SK-N-SH (cell line): ENCODE measurements at regions not wholly inside any gene's neighbourhood (a gene's known extent, or its start where the extent isn't known, plus 50 kb on each side); places are given as distances from the start of the nearest gene placed in this dataset.
"Not testable (repeated sequence)": the region's sequence is repeated elsewhere in the genome, so short reads cannot be mapped to it uniquely, and the experiment has no call there.

Experiments used
- CTCF ChIA-PET: fragments of 300-600, 350-600 bp; formaldehyde crosslinking; extraction: SDS; loops from one replicate; lab custom pipeline; 2021; lab: Yijun Ruan, JAX
- POLR2A ChIA-PET: fragments of 350-600 bp; sonication (Branson Sonifier 250); formaldehyde crosslinking; extraction: SDS; loops from one replicate; lab custom pipeline; 2020; ENCODE audit warnings: antibody characterized with exemption, inconsistent platforms; lab: Yijun Ruan, JAX
- DNase-seq: peaks from one replicate; pipeline ENCODE4 v3.0.0; 2012
- H2AFZ ChIP-seq: fragments of 200-600 bp; sonication (generic); 2 replicates; pipeline ENCODE4 v1.8.1; 2016; ENCODE audit warnings: antibody characterized with exemption, mild to moderate bottlenecking, low read depth
- H3F3A ChIP-seq: fragments of 200-600 bp; sonication (generic); replicated peaks from 2 replicates; pipeline ENCODE3; 2016; ENCODE audit warnings: antibody characterized with exemption, mild to moderate bottlenecking; ENCODE audit not compliant: insufficient read depth
- H3K27ac ChIP-seq, 2 experiments: fragments of 200-500 bp in 1 of 2; fragments of 200-600 bp in 1 of 2; sonication (Bioruptor generic) in 1 of 2; sonication (generic), shearing (Covaris generic) in 1 of 2; 2 replicates each; pipeline versions ENCODE4 v1.5.1 to v1.6.1; 2014 to 2016; ENCODE audit warnings: low read depth in 2 of 2, inconsistent platforms in 1 of 2, low read length in 1 of 2, mild to moderate bottlenecking in 1 of 2, mixed read lengths in 1 of 2
- H3K27me3 ChIP-seq: fragments of 200-600 bp; sonication (generic), shearing (Covaris generic); 2 replicates; pipeline ENCODE4 v1.6.1; 2016; ENCODE audit warnings: mixed run types; ENCODE audit not compliant: insufficient read depth
- H3K36me3 ChIP-seq, 2 experiments: fragments of 200-500 bp in 1 of 2; fragments of 200-600 bp in 1 of 2; sonication (Bioruptor generic) in 1 of 2; sonication (generic) in 1 of 2; replicated peaks in 1 of 2; 2 replicates each; pipeline versions ENCODE3 to v1.5.1; 2014 to 2016; ENCODE audit warnings: low read length in 1 of 2, mild to moderate bottlenecking in 1 of 2; ENCODE audit not compliant: insufficient read depth in 2 of 2, control insufficient read depth in 1 of 2
- H3K4me1 ChIP-seq, 2 experiments: fragments of 200-500 bp in 1 of 2; fragments of 200-600 bp in 1 of 2; sonication (Bioruptor generic) in 1 of 2; sonication (generic), shearing (Covaris generic) in 1 of 2; 2 replicates each; pipeline versions ENCODE4 v1.5.1 to v1.6.1; 2014 to 2016; ENCODE audit warnings: low read depth in 1 of 2, low read length in 1 of 2, mixed run types in 1 of 2; ENCODE audit not compliant: insufficient read depth in 2 of 2, control insufficient read depth in 1 of 2
- H3K4me2 ChIP-seq: fragments of 200-600 bp; sonication (generic), shearing (Covaris generic); 2 replicates; pipeline ENCODE4 v1.6.1; 2017; ENCODE audit warnings: mixed run types
- H3K4me3 ChIP-seq, 2 experiments: fragments of 200-500 bp in 1 of 2; fragments of 200-600 bp in 1 of 2; sonication (Bioruptor generic) in 1 of 2; sonication (generic), shearing (Covaris generic) in 1 of 2; 2 replicates each; pipeline versions ENCODE4 v1.5.1 to v1.8.1; 2014 to 2016; ENCODE audit warnings: low read depth in 2 of 2, inconsistent platforms in 1 of 2, low read length in 1 of 2, mild to moderate bottlenecking in 1 of 2, mixed read lengths in 1 of 2, moderate library complexity in 1 of 2
- H3K79me2 ChIP-seq: fragments of 200-600 bp; sonication (generic); 2 replicates; pipeline ENCODE4 v1.8.1; 2017; ENCODE audit warnings: mild to moderate bottlenecking; ENCODE audit not compliant: insufficient read depth
- H3K9ac ChIP-seq: fragments of 200-600 bp; sonication (generic); 2 replicates; pipeline ENCODE4 v1.6.1; 2017; ENCODE audit warnings: mixed run types
- H3K9me2 ChIP-seq: fragments of 200-600 bp; sonication (generic); 2 replicates; pipeline ENCODE4 v1.6.1; 2017; ENCODE audit warnings: mixed run types
- H3K9me3 ChIP-seq: fragments of 200-600 bp; sonication (generic); 2 replicates; pipeline ENCODE4 v1.6.1; 2017; ENCODE audit warnings: mixed run types, mild to moderate bottlenecking, moderate library complexity
- H4K20me1 ChIP-seq: fragments of 200-600 bp; sonication (generic); 2 replicates; pipeline ENCODE4 v1.6.1; 2017; ENCODE audit warnings: mild to moderate bottlenecking, mixed run types; ENCODE audit not compliant: insufficient read depth
- EP300 ChIP-seq, 2 experiments: IDR thresholded peaks; 2 replicates each; pipeline versions ENCODE4 v1.4.0 to v1.6.1; 2012; ENCODE audit warnings: borderline replicate concordance in 1 of 2, low read depth in 1 of 2, low read length in 1 of 2
- GATA2 ChIP-seq: sonication (generic); formaldehyde crosslinking; IDR thresholded peaks from 2 replicates; pipeline ENCODE4 v1.5.0; 2020; ENCODE audit warnings: mild to moderate bottlenecking, missing genetic modification reagents
- NRF1 ChIP-seq: IDR thresholded peaks from 2 replicates; pipeline ENCODE4 v1.6.1; 2012; ENCODE audit warnings: low read depth, mild to moderate bottlenecking, low read length
- SIN3A ChIP-seq: IDR thresholded peaks from 2 replicates; pipeline ENCODE4 v1.6.1; 2012; ENCODE audit warnings: low read depth, mild to moderate bottlenecking, low read length, moderate library complexity, borderline replicate concordance
- TCF12 ChIP-seq: IDR thresholded peaks from 2 replicates; pipeline ENCODE4 v1.4.0; 2012
- WGBS: methylation state at CpG from one replicate; pipeline ENCODE4 v1.1.6; 2017; ENCODE audit warnings: low lambda C conversion rate; 5-methylcytosine and 5-hydroxymethylcytosine counted together
- TF ChIP-seq, protein P1 (sequence below): IDR thresholded peaks from 2 replicates; pipeline ENCODE4; 2012
- TF ChIP-seq, protein P2 (sequence below): IDR thresholded peaks from 2 replicates; pipeline ENCODE4 v1.4.0; 2012; ENCODE audit warnings: low read depth, borderline replicate concordance
- TF ChIP-seq, protein P3 (sequence below): fragments of 150-350 bp; IDR thresholded peaks from 2 replicates; pipeline ENCODE4 v1.6.1; 2017; ENCODE audit warnings: antibody characterized with exemption, low read length, low read depth, borderline replicate concordance
- TF ChIP-seq, protein P4 (sequence below): fragments of 200-600 bp; sonication (generic); IDR thresholded peaks from 2 replicates; pipeline ENCODE4 v1.6.1; 2017; ENCODE audit warnings: antibody characterized with exemption, mild to moderate bottlenecking, moderate library complexity

DNA sequence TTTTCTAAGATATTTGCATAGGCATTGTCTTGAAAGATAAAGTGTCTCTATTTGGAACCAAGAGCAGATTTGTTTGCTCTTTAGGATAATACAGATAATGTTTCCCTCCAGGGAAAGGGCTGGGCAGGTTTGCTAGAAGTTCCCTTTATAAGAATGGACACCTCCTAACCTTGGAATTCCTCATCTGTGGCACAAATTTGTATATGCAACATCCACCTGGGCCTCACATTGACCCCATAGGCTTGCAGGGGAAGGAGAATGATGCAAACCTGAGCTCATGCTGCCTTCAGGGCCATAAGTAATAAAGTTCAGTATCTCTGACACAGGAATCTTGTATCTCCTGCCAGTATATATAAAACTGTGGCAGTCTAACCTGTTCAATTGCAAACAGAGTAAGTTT is 508.4 kb upstream of the MIR17HG start (continued):
- TF ChIP-seq, protein P1, sequence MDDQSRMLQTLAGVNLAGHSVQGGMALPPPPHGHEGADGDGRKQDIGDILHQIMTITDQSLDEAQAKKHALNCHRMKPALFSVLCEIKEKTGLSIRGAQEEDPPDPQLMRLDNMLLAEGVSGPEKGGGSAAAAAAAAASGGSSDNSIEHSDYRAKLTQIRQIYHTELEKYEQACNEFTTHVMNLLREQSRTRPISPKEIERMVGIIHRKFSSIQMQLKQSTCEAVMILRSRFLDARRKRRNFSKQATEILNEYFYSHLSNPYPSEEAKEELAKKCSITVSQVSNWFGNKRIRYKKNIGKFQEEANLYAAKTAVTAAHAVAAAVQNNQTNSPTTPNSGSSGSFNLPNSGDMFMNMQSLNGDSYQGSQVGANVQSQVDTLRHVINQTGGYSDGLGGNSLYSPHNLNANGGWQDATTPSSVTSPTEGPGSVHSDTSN = no peak
- TF ChIP-seq, all 33 proteins: peak for 0

DNA sequence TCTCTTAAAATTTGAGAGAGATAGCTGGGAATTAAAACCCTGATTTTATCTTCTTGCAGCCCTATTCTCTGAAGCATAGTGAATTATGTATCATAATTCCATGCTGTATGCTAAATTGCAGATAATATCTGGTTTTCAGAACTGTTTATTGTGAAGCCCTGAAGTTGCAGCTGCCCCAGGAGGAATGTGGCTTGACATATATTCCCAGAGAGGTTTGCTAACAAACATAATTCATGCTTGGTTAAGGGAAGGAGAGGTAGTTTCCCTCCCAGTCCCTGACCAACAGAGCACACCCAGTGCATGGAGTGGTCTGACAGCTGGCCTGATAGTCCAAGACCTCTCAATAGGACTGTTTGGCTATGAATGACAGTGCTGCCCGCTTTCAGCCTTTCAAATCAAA is 500.6 kb upstream of the MIR17HG start:
- Histone ChIP-seq H3K9me2 (no peaks in the 10 kb centered on the region), H3K4me2 (no peak overlapping the region), H4K20me1 (no peaks in the 10 kb centered on the region)
- 0 out of 4 replicates have a peak, but pooled peaks of 1 of the 2 experiments have one; percentile 19 for TF ChIP-seq EP300 (IDR thresholded peaks at IDR 0.05; ENCODE audit: borderline replicate concordance in 1 of 2, low read depth in 1 of 2, low read length in 1 of 2)
- no peak; the same call in 1 of the 2 replicates for TF ChIP-seq GATA2
- TF ChIP-seq SIN3A = no peak
- TF ChIP-seq, all 33 proteins: peak for 1
- no peaks in the 10 kb centered on the region for H3K36me3 ChIP-seq
- no peaks in the 10 kb centered on the region for H3K79me2 ChIP-seq
- peak; percentile 5 for DNase-seq
- H3K4me3 ChIP-seq = no peak overlapping the region
- no peaks in the 10 kb centered on the region for H3K27me3 ChIP-seq
- H2AFZ ChIP-seq = no peak overlapping the region
- H3K27ac ChIP-seq = no peak overlapping the region
- WGBS = 50% methylated on average over 1 of the region's 1 CpG
- H3K9me3 ChIP-seq = no peaks in the 10 kb centered on the region
- no peaks in the 10 kb centered on the region; a peak in 1 of 4 replicates for H3K4me1 ChIP-seq
- H3F3A ChIP-seq = no peaks in the 10 kb centered on the region
- POLR2A ChIA-PET = no interaction called here
- no peak overlapping the region for H3K9ac ChIP-seq
- CTCF ChIA-PET = no interaction called here

DNA sequence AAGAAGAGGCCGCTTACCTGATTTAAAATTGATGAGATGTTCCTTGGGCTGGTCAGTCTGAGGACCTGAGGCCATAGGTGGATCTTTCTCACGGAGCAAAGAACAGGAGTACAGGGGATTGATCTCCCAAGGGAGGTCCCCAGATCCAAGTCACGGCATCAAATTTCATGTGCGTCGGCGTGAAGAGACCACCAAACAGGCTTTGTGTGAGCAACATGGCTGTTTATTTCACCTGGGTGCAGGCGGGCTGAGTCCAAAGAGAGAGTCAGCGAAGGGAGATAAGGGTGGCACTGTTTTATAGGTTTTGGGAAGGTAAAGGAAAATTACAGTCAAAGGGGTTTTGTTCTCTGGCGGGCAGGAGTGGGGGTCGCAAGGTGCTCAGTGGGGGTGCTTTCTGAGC is 493.8 kb upstream of the MIR17HG start:
- H4K20me1 ChIP-seq, H3K27ac ChIP-seq, H3K9ac ChIP-seq, H3K4me3 ChIP-seq, H2AFZ ChIP-seq, H3K4me1 ChIP-seq, H3K27me3 ChIP-seq, CTCF ChIA-PET, POLR2A ChIA-PET, H3K9me2 ChIP-seq, H3K4me2 ChIP-seq, DNase-seq, H3K79me2 ChIP-seq, H3F3A ChIP-seq, H3K36me3 ChIP-seq, H3K9me3 ChIP-seq: not testable (repeated sequence)
- WGBS = 71% methylated on average over 7 of the region's 10 CpGs

DNA sequence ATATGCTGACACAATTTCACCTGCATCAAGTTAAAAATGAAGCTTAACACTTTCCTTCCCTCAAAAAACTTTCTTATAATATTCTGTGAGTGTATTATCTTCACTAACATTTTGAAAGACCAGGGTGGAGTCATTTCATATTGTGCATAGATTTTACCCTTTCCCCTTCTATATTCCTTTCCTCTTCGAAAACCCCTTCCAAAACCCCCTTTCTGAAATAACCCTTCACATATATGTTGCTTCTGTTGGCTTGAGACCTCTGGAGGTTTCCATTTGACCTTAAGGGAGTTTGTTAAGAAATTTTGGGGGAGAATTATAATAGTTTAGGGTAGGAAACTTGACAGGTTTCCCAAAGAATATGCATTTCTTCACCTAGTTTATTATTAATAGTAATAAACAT is 489.6 kb upstream of the MIR17HG start:
- no peak overlapping the region for H3K9ac ChIP-seq
- CTCF ChIA-PET = interaction anchor here (1.3 to 3.8 kb wide), 2 partner anchors 9 to 159 kb away, joined by 4 to 29 read pairs; no protein-coding TSS in a partner anchor
- no peaks in the 10 kb centered on the region for H3K9me3 ChIP-seq

More for the DNA sequence above, 489.6 kb upstream of the MIR17HG start:
- H3F3A ChIP-seq = no peaks in the 10 kb centered on the region
- no peaks in the 10 kb centered on the region for H3K9me2 ChIP-seq
- POLR2A ChIA-PET = no interaction called here
- H3K27ac ChIP-seq = no peak overlapping the region
- WGBS = 22% methylated on average over 1 of the region's 1 CpG
- no peaks in the 10 kb centered on the region for H4K20me1 ChIP-seq
- H3K4me1 ChIP-seq = no peaks in the 10 kb centered on the region
- no peaks in the 10 kb centered on the region for H3K79me2 ChIP-seq
- TF ChIP-seq, protein P2, sequence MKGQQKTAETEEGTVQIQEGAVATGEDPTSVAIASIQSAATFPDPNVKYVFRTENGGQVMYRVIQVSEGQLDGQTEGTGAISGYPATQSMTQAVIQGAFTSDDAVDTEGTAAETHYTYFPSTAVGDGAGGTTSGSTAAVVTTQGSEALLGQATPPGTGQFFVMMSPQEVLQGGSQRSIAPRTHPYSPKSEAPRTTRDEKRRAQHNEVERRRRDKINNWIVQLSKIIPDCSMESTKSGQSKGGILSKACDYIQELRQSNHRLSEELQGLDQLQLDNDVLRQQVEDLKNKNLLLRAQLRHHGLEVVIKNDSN = no peak
- TF ChIP-seq, protein P3, sequence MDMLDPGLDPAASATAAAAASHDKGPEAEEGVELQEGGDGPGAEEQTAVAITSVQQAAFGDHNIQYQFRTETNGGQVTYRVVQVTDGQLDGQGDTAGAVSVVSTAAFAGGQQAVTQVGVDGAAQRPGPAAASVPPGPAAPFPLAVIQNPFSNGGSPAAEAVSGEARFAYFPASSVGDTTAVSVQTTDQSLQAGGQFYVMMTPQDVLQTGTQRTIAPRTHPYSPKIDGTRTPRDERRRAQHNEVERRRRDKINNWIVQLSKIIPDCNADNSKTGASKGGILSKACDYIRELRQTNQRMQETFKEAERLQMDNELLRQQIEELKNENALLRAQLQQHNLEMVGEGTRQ = no peak
- no peak for TF ChIP-seq NRF1
- TF ChIP-seq, protein P4, sequence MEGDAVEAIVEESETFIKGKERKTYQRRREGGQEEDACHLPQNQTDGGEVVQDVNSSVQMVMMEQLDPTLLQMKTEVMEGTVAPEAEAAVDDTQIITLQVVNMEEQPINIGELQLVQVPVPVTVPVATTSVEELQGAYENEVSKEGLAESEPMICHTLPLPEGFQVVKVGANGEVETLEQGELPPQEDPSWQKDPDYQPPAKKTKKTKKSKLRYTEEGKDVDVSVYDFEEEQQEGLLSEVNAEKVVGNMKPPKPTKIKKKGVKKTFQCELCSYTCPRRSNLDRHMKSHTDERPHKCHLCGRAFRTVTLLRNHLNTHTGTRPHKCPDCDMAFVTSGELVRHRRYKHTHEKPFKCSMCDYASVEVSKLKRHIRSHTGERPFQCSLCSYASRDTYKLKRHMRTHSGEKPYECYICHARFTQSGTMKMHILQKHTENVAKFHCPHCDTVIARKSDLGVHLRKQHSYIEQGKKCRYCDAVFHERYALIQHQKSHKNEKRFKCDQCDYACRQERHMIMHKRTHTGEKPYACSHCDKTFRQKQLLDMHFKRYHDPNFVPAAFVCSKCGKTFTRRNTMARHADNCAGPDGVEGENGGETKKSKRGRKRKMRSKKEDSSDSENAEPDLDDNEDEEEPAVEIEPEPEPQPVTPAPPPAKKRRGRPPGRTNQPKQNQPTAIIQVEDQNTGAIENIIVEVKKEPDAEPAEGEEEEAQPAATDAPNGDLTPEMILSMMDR = no peak
- TF ChIP-seq TCF12 = no peak
- no peak overlapping the region for H3K4me3 ChIP-seq
- H3K4me2 ChIP-seq = no peak overlapping the region
- H3K36me3 ChIP-seq = no peaks in the 10 kb centered on the region
- DNase-seq = no peak
- no peak overlapping the region for H2AFZ ChIP-seq
- H3K27me3 ChIP-seq = no peaks in the 10 kb centered on the region
